GM23248 (cell line): ENCODE measurements at regions not wholly inside any gene's neighbourhood (a gene's known extent, or its start where the extent isn't known, plus 50 kb on each side); places are given as distances from the start of the nearest gene placed in this dataset.

Source experiments
- EZH2 ChIP-seq: fragments of 200-600 bp; sonication (generic); IDR thresholded peaks from 2 replicates; pipeline ENCODE4 v1.6.1; 2018; ENCODE audit warnings: antibody characterized with exemption, mild to moderate bottlenecking; ENCODE audit not compliant: insufficient read depth, poor library complexity, severe bottlenecking
- EZH2phosphoT487 ChIP-seq: fragments of 200-600 bp; sonication (generic); IDR thresholded peaks from 2 replicates; pipeline ENCODE4 v1.6.1; 2018; ENCODE audit warnings: antibody characterized with exemption, moderate library complexity, mild to moderate bottlenecking, low read depth; ENCODE audit not compliant: insufficient read depth

- TF ChIP-seq EZH2 (no peak), EZH2phosphoT487 (no peak)
Observed at GRCh38 chr10:65183236-65183635, 1662.0 kb downstream of the REEP3 start.
